ENCODE measurements at regions not wholly inside any gene's neighbourhood (a gene's known extent, or its start where the extent isn't known, plus 50 kb on each side); places are given as distances from the start of the nearest gene placed in this dataset.
A peak's percentile ranks its signal among the peaks of the same experiment; 100 is the strongest.

DNA sequence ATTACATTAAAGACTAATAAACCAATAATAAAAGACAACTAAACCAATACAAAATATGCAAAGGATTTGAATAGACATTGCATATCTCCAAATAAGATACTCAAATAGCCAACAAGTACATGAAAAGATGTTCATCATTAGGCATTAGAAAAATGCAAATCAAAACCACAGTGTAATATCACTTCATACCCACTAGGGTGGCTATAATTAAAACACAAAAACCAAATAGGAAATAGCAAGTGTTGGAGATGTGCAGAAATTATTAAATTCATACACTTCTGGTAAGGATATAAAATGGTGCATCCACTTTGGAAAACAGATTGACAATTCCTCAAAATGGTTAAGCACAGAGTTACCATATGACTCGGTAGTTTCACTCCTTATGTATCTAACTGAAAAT, 860.8 kb upstream of the DIAPH2 start:
- no peak for DNase-seq

DNA sequence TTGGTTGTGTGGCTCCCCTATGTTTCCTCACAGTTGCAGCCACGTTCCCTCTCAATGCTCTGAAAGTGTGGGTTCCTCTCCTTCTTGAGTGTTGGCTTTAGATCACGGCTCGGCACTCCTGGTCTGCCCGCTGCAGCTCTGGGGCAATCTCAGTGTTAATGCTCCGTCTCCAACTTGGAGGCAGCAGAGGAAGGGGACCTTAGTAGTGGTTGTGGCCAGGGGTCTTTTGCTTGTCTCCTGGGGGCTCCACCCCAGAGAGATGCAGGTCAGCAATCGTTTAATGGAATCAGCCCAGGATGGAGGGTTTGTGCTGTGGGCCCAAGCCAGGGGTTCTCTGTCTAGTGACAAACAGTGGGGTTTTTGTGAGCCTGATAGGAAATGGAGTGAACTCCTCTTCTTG, 849.4 kb upstream of the DIAPH2 start:
- DNase-seq = no peak

DNA sequence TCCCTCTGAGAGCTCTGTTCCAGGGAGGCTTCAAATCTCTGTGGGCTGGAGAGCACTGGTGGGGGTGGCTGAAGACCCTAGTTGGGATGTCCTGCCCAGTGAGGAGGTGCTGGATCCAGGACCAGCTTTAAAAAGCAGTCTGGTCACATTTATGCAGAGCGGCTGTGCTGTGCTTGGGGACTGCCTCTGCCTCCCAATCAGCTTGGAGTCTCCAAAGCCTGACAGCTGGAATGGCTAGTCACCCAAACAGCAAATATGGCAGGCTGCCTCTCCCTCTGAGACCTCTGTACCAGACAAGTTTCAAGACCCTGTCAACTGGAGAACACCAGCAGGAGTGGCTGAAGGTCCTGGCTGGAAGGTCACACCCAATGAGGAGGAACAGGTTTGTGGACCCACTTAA, 848.1 kb upstream of the DIAPH2 start:
- no peak for DNase-seq

DNA sequence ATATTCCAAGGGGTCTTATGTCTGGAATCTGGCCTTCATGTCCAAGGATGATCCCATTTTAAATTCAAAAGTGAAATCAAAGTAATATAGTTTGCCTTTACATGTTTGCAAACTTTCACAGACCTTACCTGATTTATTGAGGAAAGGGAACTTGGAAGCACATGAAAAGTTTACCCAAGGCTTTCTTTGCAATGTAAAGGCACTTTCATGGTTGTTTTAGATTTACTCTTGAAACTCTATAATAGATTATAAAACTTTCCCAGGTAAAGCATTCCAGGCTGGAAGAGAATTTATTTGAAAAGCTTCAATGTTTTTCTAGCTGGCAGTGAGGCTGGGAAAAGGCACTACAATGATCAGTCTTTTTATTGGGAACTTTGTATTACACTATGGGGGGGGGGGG, 842.8 kb upstream of the DIAPH2 start:
- no peak for DNase-seq

DNA sequence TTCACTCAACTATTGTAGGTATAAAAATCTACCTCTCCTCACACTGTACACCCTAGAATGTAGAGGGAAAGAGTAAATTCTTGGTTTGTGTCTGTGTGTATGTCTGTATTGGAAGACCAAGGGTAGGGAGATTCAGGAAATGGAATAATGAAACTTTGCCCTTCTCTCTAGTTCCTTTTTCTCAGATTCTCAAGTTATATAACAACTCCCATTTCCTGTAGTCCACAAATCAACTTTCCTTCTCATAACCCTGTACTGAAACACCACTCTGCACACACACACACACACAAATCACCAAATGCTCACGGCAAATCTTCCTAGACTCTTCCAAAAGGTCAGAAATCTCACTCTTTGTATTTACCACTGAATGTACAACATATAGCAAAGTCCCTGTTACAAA, 824.5 kb upstream of the DIAPH2 start:
- no peak for DNase-seq

DNA sequence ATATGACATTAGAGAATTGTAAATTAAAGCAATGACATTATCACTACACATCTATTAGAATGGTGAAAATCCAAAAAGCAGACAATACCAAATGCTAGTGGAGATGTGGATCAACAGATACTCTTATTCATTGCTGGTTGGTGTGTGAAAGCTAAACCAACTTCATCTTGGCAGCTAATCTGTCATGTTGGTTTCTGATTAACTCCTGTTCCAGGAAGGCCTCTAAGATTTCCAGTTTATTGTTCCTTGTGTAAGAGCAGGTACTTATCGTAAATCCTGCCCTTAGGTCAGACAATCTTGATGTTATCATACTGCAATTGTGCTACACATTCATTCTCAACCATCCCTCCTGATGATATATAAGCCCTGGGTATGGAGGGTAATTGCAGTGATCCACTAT, 809.0 kb upstream of the DIAPH2 start:
- no peak for DNase-seq

DNA sequence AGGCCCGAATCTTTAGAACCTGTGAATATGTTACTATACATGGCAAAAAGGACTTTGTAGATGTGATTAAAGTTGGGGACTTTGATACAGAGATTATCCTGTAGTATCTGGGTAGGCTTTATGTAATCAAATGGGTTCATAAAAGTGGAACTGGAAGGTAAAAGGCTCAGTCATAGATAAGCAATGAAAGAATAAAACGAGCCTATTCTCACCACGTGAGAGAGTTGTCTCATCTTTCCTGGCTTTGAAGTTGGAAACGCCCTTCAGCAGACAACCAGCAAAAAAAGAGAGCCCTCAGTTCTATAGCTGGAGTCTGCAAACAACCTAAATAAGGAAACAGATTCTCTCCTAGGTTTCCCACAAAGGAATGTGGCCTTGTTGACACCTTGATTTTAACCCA, 805.8 kb upstream of the DIAPH2 start:
- no peak for DNase-seq

DNA sequence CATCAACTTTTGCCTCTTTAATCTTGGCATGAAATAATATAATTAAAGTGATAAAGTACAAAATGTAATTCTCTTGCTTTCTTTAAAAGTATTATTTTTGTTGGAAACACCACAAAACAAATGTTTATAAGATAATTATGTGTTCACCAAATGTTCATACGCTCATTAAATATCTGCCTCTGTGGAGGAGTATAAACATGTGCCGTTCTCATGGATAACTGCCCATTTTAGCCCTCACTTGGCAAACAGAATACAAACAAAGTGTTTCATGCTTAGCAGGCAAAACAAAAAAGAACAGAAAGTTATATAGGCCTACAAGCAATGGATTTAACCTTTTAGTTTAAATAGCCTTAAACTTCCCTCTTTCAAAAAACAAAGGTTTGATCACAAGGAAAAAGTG, 800.5 kb upstream of the DIAPH2 start:
- DNase-seq = no peak

DNA sequence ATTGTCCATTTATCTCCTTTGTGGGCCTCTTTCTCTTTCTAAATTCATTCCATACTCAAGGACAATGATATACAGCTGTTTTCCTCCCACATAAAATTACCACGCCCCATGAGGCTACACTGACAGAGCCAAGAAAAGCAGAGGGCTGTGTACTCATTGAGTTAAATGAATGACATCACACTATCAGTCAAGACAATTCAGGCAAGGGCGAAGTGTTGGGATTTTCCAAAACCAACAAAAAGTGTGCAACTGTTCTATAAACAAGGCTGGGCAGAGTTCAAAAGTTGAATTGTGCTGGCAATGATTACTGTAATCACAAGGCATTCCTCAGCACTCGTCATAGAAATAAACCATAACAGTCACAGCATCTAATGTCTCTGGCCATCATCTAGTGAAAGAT, 799.6 kb upstream of the DIAPH2 start:
- peak; percentile 51 for DNase-seq

DNA sequence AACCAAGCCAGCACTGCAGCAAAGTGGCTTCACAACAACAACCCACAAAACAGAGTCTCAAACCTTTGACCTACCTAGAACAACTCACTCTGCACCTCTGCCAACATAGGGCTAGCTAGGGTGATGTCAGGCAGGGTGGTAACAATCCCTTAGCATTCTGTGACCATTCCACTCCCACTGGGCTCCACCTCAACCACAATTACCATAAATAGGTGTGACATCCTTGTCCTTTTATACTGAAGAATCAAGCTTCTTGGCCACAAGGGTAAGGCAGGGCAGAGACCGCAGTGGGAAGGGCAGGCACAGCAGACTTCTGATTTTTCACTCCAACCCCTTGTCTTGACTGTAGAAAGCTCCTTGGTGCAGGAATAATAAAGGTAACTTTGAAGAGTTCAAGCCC, 795.4 kb upstream of the DIAPH2 start:
- no peak for DNase-seq

DNA sequence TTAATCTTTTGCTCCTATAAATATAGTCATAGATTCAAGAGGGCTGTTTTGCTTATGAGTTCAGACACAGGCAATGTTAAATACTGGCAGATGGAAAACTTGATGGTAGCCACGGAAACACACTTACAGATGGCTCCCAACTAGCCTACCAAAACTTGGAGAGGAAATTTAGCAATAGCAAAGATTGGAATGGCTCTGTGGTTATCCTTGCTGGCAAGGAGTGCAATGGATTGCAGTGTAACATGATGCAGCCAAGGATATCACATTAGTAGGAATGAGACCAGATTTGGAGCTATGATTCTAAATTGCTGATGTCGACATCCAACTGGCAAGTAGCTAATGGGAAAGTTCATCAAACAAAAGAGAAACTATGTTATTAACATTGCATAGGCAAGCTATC, 791.0 kb upstream of the DIAPH2 start:
- DNase-seq = no peak

DNA sequence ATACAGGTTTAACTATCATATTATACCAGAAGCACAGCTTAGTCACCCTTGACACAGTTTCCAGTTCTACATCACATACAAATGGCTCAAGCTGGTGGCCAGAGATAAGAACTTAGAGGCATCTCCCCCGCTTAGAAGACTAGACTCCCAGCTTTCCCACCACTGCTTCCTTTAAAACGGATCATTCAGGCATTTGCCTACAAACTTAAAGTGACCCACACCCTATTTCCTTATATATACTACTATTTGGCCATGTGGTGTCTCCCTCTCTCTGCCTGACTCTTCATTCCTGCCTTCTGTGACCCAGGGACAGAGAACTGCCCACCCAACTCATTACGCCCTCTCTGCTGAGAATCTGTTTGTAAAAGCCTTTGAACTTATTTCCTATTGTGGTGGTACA, 781.2 kb upstream of the DIAPH2 start:
- DNase-seq = no peak

DNA sequence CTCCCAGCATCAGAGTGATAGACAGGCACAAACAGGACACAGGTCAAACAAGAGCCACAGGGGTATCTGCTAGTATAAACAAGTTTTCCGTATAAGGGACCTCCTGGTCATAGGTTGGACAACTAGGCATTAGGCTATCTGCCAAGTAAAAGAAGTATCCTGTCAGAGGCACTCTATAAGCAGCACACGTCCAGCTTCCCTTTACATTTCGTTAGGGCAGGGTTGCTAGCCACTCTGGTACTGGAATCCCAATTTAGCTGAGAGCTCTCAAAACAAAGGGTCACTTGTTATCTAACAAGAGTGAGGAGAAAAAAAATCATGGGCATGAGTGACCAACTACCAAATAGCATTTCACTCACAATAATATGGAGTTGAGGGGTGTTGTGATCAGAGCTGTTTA, 780.7 kb upstream of the DIAPH2 start:
- no peak for DNase-seq

DNA sequence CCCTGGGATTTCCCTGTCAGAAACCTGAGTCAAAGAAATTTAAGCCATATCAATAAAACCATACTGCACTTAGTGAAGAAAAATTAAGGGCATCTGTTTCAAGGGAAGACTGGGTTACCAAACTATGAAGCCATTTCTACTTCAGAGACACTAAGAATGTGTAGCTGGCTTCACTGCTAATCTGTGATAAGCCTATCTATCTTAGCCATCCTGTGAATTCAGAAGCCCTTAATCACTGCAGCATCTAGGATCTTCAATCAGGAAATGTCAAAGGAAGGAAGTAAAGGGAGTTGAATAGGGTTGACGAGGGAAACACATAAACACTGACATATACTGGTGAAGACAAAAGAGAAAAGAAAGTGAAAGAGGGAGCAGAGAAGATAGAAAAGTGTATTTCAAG, 777.6 kb upstream of the DIAPH2 start:
- no peak for DNase-seq

DNA sequence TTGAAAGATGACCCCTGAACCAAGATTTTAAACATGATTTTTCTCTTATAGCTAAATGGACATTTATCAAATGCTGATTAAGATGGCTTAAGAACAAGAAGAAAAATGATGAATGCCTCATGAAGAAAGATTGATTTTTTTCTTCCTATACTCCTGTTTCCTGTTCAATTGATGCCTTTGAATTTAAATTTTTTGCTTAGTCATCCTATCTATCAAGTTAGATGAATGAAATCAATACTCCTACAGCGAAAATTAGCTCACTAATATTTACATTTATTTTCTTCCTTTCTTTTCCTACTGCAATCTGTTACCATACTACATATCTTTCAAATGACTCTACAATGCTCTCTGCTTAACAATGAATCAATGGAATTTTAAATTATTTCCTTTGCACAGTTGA, 773.6 kb upstream of the DIAPH2 start:
- DNase-seq = no peak

DNA sequence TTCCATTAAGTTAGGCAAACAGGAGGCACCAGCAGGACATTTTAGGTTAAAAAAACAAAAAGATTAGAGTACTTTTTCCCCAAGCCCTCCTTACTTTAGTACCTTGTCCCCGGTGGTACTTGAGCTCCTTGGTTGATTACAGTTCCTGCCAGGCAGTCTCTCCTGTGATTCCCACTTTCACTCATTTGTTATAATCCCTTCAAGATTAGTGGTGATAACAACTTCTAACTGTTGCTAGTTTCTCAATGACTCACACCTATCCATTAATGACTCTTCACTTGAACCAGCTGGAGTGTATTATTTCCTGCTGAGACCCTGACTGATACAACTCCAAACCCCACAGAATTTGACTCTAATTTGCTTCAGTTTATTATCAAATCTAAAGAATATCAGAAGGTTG, 765.0 kb upstream of the DIAPH2 start:
- DNase-seq = no peak

DNA sequence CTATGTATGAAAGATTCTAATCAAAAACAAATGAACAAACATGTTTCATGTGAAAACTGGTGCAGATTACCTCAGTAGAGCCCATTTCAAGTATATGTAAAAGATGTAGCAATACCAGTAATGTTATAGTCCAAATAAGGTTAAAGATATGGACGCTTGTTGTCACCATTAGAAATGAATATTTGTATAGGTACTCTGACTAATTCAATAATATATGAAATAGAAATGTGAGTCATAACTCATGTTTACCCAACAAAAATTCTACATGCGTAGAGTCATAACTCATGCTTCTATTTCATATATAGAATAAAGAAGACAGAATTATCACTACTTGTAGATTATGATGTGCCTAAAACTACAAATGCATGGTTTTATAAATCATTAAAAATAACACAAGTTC, 739.1 kb upstream of the DIAPH2 start:
- no peak for DNase-seq

DNA sequence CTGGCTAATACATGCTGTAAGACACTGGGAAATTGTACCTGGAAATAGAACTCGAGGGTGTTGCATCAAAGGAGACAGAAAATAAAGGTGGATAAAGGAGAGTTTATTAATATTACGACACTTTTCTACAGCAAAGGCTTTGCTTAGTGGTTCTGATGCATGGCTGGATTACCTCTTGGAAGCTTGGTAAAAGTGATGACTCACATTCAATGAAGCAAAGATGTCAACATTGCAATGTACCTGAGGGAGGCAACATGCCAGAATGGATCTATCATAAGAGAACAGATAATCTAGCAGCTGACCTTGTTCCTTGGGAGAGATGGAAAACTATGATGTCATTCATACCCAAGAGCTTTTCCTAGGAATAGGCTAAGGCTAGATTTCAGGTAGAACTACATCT, 735.1 kb upstream of the DIAPH2 start:
- DNase-seq = no peak

DNA sequence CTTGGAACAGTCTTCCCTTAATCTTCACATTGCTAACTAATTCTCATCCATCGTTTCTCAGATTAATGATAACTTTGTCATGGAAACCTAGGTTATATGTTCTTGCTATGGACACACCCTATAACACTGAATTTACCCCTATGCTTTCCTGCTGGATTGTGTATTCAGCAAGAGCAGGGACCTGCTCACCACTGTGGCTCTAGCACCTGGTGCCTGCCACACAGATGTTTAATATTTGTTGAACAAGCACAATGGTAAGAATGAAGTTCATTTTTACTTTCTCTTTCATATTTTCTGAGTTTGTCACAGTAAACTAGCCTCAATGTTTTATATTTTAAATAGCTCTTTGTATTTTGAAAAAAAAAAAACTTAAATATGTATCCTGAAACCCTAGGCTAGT, 734.0 kb upstream of the DIAPH2 start:
- DNase-seq = no peak

DNA sequence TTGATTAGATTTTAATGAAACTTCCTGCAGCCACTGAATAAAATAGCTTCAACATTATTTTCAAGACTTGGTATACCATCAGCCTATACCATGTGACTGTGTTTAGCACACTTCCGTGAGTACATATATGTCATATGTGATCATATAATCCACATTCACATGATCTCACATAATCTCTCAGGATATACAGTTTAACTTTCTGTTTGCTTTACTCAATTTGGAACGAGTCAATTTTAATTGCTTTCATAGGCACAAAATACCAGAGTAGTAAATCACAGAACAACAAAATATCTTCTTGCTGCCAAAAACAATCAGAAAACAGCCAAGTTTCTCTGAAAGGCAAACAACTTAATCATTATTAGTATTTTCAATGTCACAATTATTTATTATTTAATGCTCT, 731.1 kb upstream of the DIAPH2 start:
- no peak for DNase-seq

DNA sequence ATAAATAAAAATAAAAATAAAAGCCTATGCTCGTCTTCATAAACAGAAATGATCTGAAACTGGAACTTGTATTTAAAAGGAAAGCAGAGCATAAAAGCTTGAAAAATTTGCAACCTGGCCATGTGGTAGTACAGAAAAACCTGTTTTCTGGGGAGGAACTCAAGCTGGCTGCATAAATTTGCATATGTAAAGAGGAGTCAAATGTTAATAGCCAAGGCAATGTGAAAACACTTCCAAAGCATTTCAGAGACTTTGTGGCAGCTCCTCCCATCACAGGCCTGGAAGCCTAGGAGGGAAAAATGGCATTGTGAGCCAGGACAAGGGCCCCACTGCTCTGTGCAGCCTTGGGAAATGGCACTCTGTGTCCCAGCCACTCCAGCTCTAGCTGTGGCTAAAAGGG, 727.9 kb upstream of the DIAPH2 start:
- no peak for DNase-seq

DNA sequence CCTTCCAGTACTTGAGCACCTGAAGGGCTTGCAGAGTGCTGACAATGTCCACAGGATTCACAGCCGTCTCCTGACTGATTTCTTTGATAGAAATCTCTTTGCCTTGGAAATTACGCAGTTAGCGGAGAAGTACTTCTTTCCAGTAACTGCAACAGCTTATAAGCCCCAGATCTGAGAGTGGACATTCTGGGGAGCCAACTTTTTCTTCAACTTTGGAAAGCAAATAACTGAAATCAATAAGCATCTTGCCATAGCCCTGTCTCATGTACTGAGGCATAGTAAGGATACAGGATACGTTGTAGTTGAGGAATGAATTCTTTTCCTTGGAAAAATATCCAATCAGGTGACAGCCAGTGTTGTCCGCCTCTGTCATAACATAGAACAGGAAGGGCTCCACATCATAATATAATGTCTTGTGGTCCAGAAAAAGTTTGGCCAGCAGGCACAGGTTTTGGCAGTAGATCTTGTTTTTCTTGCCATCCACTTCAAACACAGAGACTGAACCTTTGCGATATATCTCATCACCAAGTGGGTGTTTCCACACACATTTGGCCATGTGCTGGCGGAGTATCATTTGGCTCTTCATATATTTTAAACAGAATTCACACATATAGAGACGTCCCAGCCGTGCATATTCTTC, 711.1 kb upstream of the DIAPH2 start:
- peak; percentile 39 for DNase-seq

DNA sequence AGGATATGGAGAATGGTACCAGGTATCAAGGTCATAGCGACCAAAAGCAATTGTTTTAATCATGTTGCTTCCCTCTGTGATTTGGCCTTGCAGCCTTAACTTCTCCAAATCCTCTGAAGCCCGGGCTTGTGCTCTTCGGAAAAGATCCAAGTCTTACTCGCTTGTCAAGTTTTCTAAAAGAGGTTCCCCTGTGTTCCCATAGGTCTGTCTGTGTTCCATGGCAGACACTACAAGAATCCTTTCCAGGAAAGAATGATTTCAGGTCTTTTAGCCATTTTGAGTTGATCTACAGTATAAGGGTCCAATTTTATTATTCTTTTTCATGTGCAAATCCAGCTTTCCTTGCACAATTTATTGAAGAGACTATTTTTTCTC, 710.6 kb upstream of the DIAPH2 start:
- DNase-seq = no peak

DNA sequence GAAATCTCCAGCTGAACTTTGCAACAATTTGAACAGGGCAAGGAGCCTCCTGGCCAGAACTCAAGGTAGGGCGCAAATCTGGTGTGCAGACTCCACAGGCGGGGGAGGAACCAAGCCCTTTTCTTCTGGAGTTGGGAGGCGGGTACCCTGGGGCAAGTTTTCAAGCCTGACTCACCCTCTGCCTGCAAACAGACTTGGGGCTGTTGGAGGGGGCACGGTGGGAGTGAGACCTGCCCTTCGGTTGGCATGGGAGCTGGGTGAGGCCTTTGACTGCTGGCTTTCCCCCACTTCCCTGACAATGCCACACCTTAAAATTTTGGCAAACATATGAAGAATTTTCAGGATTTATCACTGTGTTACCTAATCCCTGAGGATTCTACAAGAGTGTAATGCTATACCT, 709.8 kb upstream of the DIAPH2 start:
- DNase-seq = no peak

DNA sequence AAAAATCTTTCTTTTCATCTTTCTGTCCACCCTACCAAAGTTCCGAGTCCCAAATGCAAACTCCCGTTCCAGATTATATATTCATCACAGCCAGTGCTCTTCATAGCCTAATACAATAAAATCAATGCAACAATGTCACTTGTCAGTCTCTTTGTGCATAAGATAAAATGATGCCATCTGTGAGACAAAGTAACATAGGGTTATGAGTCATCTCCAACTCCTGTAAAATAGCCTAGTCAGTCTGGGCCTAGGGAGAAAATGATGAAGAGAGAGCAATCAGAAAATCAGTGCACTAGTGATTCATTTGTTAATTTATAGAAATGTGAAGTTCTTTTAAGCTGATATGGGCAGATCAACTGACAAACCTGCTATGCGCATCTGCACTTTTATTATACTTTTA, 689.1 kb upstream of the DIAPH2 start:
- no peak for DNase-seq

DNA sequence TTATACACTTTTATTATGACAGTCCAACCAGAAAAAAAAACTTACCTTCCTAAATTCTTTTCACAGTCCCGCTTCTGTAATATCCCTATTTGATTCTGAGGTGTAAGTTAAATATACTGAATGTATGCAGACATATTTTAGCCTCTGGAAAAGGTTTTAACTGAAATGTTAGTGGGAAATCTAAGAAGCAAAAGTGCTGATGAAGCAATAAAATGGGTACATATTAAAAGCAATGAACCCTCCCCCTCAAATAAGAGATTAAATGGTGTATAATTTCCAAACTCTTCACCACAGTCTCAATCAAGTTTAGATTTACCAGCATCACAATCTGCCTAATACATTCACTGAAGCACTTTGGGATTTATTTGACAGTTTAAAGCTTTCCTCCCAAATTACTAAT, 688.3 kb upstream of the DIAPH2 start:
- no peak for DNase-seq

All from femur (tissue), 1 donor.